ENCODE measurements at regions not wholly inside any gene's neighbourhood (a gene's known extent, or its start where the extent isn't known, plus 50 kb on each side); places are given as distances from the start of the nearest gene placed in this dataset.

GRCh38 chr15:46496491-46497115 is 861.8 kb downstream of the SQOR start:
- intact Hi-C loops (cut with micrococcal nuclease; ENCODE audit: unreplicated experiment) = no loop called here
- H3K9me3 Mint-ChIP-seq (ENCODE audit: low read depth, unreplicated experiment) = peaks cover 11% of the 10 kb centered on the region
- H3K27ac Mint-ChIP-seq (ENCODE audit: unreplicated experiment) = no peak overlapping the region
- CTCF ChIA-PET = no interaction called here
- H3K4me1 Mint-ChIP-seq (ENCODE audit: low read depth, unreplicated experiment) = no peaks in the 10 kb centered on the region
- DNase-seq = no peak
- BruUV-seq (replicated peaks) = no TSS peak
- TF ChIP-seq CTCF (IDR thresholded peaks at IDR 0.05; ENCODE audit: unreplicated experiment) = no peak
- no peaks in the 10 kb centered on the region for H3K27me3 Mint-ChIP-seq (ENCODE audit: unreplicated experiment)
- no peak overlapping the region for H3K4me3 Mint-ChIP-seq (ENCODE audit: low read depth, unreplicated experiment)
- H3K36me3 Mint-ChIP-seq (ENCODE audit: insufficient read depth, unreplicated experiment) = no peaks in the 10 kb centered on the region

- no peak for TF ChIP-seq CTCF (IDR thresholded peaks at IDR 0.05; ENCODE audit: unreplicated experiment)
- intact Hi-C loops (cut with micrococcal nuclease; ENCODE audit: unreplicated experiment) = loop anchor here (5.0 kb wide), 1 partner anchor 190 kb away; no protein-coding TSS in a partner anchor
- no TSS peak for BruUV-seq (replicated peaks)
- DNase-seq = no peak
- Mint-ChIP-seq H3K9me3 (ENCODE audit: low read depth, unreplicated experiment) (peaks cover 10% of the 10 kb centered on the region), H3K27ac (ENCODE audit: unreplicated experiment) (no peak overlapping the region), H3K4me1 (ENCODE audit: low read depth, unreplicated experiment) (no peaks in the 10 kb centered on the region), H3K27me3 (ENCODE audit: unreplicated experiment) (no peaks in the 10 kb centered on the region), H3K4me3 (ENCODE audit: low read depth, unreplicated experiment) (no peak overlapping the region), H3K36me3 (ENCODE audit: insufficient read depth, unreplicated experiment) (no peaks in the 10 kb centered on the region)
- CTCF ChIA-PET = no interaction called here
These were observed 867.8 kb downstream of the SQOR start for GRCh38 chr15:46502667-46503066.

- CTCF ChIA-PET = no interaction called here
- Mint-ChIP-seq H3K4me3 (ENCODE audit: low read depth, unreplicated experiment) (no peak overlapping the region), H3K27ac (ENCODE audit: unreplicated experiment) (no peak overlapping the region), H3K9me3 (ENCODE audit: low read depth, unreplicated experiment) (peaks cover 16% of the 10 kb centered on the region), H3K27me3 (ENCODE audit: unreplicated experiment) (no peaks in the 10 kb centered on the region), H3K36me3 (ENCODE audit: insufficient read depth, unreplicated experiment) (no peaks in the 10 kb centered on the region), H3K4me1 (ENCODE audit: low read depth, unreplicated experiment) (no peaks in the 10 kb centered on the region)
- DNase-seq = no peak
- no TSS peak for BruUV-seq (replicated peaks)
- intact Hi-C loops (cut with micrococcal nuclease; ENCODE audit: unreplicated experiment) = no loop called here
- no peak for TF ChIP-seq CTCF (IDR thresholded peaks at IDR 0.05; ENCODE audit: unreplicated experiment)
These were observed 883.6 kb downstream of the SQOR start for GRCh38 chr15:46518381-46518780.

- no peaks in the 10 kb centered on the region for H3K4me1 Mint-ChIP-seq (ENCODE audit: low read depth, unreplicated experiment)
- DNase-seq = no peak
- H3K9me3 Mint-ChIP-seq (ENCODE audit: low read depth, unreplicated experiment) = peaks cover 20% of the 10 kb centered on the region
- no peak for TF ChIP-seq CTCF (IDR thresholded peaks at IDR 0.05; ENCODE audit: unreplicated experiment)
- intact Hi-C loops (cut with micrococcal nuclease; ENCODE audit: unreplicated experiment) = no loop called here
- no peaks in the 10 kb centered on the region for H3K27me3 Mint-ChIP-seq (ENCODE audit: unreplicated experiment)
- no peak overlapping the region for H3K27ac Mint-ChIP-seq (ENCODE audit: unreplicated experiment)
- H3K4me3 Mint-ChIP-seq (ENCODE audit: low read depth, unreplicated experiment) = no peak overlapping the region
- no TSS peak for BruUV-seq (replicated peaks)
- H3K36me3 Mint-ChIP-seq (ENCODE audit: insufficient read depth, unreplicated experiment) = no peaks in the 10 kb centered on the region
- CTCF ChIA-PET = no interaction called here
These were observed 888.9 kb downstream of the SQOR start for GRCh38 chr15:46523701-46524100.
